ENCODE measurements at regions not wholly inside any gene's neighbourhood (a gene's known extent, or its start where the extent isn't known, plus 50 kb on each side); places are given as distances from the start of the nearest gene placed in this dataset.

GRCh38 chr7:156128496-156128895 is 316.2 kb upstream of the SHH start:
- TF ChIP-seq CTCF (IDR thresholded peaks at IDR 0.05), result no peak
- H3K27me3 ChIP-seq, result no peaks in the 10 kb centered on the region
- no peak overlapping the region for H3K4me3 ChIP-seq
- H3K36me3 ChIP-seq, result no peaks in the 10 kb centered on the region
- no peaks in the 10 kb centered on the region for H3K9me3 ChIP-seq
- no peaks in the 10 kb centered on the region for H3K4me1 ChIP-seq
- H3K27ac ChIP-seq, result no peak overlapping the region
- intact Hi-C loops (cut with DNase I; ENCODE audit: low total_unique reads), result no loop called here
- DNase-seq, result no peak

GRCh38 chr7:156127166-156128134 is 315.2 kb upstream of the SHH start:
- DNase-seq, result no peak
- no peaks in the 10 kb centered on the region for H3K4me1 ChIP-seq
- no peaks in the 10 kb centered on the region for H3K36me3 ChIP-seq
- no peaks in the 10 kb centered on the region for H3K9me3 ChIP-seq
- intact Hi-C loops (cut with DNase I; ENCODE audit: low total_unique reads), result no loop called here
- no peak overlapping the region for H3K27ac ChIP-seq
- H3K27me3 ChIP-seq, result no peaks in the 10 kb centered on the region
- no peak overlapping the region for H3K4me3 ChIP-seq
- no peak for TF ChIP-seq CTCF (IDR thresholded peaks at IDR 0.05)

GRCh38 chr7:156125841-156126730 is 313.8 kb upstream of the SHH start:
- H3K4me1 ChIP-seq, result no peaks in the 10 kb centered on the region
- H3K27me3 ChIP-seq, result no peaks in the 10 kb centered on the region
- H3K36me3 ChIP-seq, result no peaks in the 10 kb centered on the region
- TF ChIP-seq CTCF (IDR thresholded peaks at IDR 0.05), result no peak
- intact Hi-C loops (cut with DNase I; ENCODE audit: low total_unique reads), result no loop called here
- DNase-seq, result no peak
- no peaks in the 10 kb centered on the region for H3K9me3 ChIP-seq
- H3K4me3 ChIP-seq, result no peak overlapping the region
- no peak overlapping the region for H3K27ac ChIP-seq

GRCh38 chr7:156124356-156124755 is 312.1 kb upstream of the SHH start:
- H3K27ac ChIP-seq, result no peak overlapping the region
- H3K4me3 ChIP-seq, result no peak overlapping the region
- no peaks in the 10 kb centered on the region for H3K36me3 ChIP-seq
- H3K27me3 ChIP-seq, result no peaks in the 10 kb centered on the region
- intact Hi-C loops (cut with DNase I; ENCODE audit: low total_unique reads), result no loop called here
- no peaks in the 10 kb centered on the region for H3K4me1 ChIP-seq
- no peaks in the 10 kb centered on the region for H3K9me3 ChIP-seq
- TF ChIP-seq CTCF (IDR thresholded peaks at IDR 0.05), result no peak
- DNase-seq, result no peak

- Histone ChIP-seq H3K27ac (no peak overlapping the region), H3K36me3 (no peaks in the 10 kb centered on the region), H3K27me3 (no peaks in the 10 kb centered on the region), H3K4me3 (no peak overlapping the region), H3K9me3 (no peaks in the 10 kb centered on the region), H3K4me1 (no peaks in the 10 kb centered on the region)
- DNase-seq, result no peak
- intact Hi-C loops (cut with DNase I; ENCODE audit: low total_unique reads), result no loop called here
- TF ChIP-seq CTCF (IDR thresholded peaks at IDR 0.05), result no peak
Measured at GRCh38 chr7:156123362-156123761, 311.1 kb upstream of the SHH start.
